ENCODE measurements at regions not wholly inside any gene's neighbourhood (a gene's known extent, or its start where the extent isn't known, plus 50 kb on each side); places are given as distances from the start of the nearest gene placed in this dataset.

GRCh38 chr10:130932326-130933007, 379.1 kb downstream of the TCERG1L start:
- H3K36me3 Mint-ChIP-seq (ENCODE audit: low read depth) = peaks cover 19% of the 10 kb centered on the region
- no peaks in the 10 kb centered on the region for H3K79me2 ChIP-seq (replicated peaks; ENCODE audit: insufficient read depth)
- no peaks in the 10 kb centered on the region for H4K20me1 ChIP-seq (replicated peaks; ENCODE audit: insufficient read depth)
- H3K27me3 Mint-ChIP-seq (ENCODE audit: insufficient read depth, low read depth, poor library complexity) = peaks cover 2% of the 10 kb centered on the region
- TF ChIP-seq JUNB (IDR thresholded peaks at IDR 0.05; ENCODE audit: unreplicated experiment) (no peak), EZH2phosphoT487 (IDR thresholded peaks at IDR 0.05; ENCODE audit: unreplicated experiment) (no peak), CTCF (conservative IDR thresholded peaks at IDR 0.05; ENCODE audit: low read depth in 2 of 2) (no peak), POLR2AphosphoS5 (IDR thresholded peaks at IDR 0.05; ENCODE audit: low read depth) (no peak), ZNF331 (CRISPR knock-in tag; IDR thresholded peaks at IDR 0.05; ENCODE audit: low read depth) (no peak), REST (IDR thresholded peaks at IDR 0.05; ENCODE audit: unreplicated experiment) (no peak), ETS1 (IDR thresholded peaks at IDR 0.05) (no peak), CREB1 (CRISPR knock-in tag; IDR thresholded peaks at IDR 0.05; ENCODE audit: low read depth) (no peak), NANOG (IDR thresholded peaks at IDR 0.05; ENCODE audit: borderline replicate concordance) (no peak), EZH2 (IDR thresholded peaks at IDR 0.05; ENCODE audit: low read depth, unreplicated experiment) (no peak), STAT1 (IDR thresholded peaks at IDR 0.05; ENCODE audit: unreplicated experiment) (no peak), ZNF114 (CRISPR knock-in tag; IDR thresholded peaks at IDR 0.05) (no peak)
- TF ChIP-seq, protein P1, sequence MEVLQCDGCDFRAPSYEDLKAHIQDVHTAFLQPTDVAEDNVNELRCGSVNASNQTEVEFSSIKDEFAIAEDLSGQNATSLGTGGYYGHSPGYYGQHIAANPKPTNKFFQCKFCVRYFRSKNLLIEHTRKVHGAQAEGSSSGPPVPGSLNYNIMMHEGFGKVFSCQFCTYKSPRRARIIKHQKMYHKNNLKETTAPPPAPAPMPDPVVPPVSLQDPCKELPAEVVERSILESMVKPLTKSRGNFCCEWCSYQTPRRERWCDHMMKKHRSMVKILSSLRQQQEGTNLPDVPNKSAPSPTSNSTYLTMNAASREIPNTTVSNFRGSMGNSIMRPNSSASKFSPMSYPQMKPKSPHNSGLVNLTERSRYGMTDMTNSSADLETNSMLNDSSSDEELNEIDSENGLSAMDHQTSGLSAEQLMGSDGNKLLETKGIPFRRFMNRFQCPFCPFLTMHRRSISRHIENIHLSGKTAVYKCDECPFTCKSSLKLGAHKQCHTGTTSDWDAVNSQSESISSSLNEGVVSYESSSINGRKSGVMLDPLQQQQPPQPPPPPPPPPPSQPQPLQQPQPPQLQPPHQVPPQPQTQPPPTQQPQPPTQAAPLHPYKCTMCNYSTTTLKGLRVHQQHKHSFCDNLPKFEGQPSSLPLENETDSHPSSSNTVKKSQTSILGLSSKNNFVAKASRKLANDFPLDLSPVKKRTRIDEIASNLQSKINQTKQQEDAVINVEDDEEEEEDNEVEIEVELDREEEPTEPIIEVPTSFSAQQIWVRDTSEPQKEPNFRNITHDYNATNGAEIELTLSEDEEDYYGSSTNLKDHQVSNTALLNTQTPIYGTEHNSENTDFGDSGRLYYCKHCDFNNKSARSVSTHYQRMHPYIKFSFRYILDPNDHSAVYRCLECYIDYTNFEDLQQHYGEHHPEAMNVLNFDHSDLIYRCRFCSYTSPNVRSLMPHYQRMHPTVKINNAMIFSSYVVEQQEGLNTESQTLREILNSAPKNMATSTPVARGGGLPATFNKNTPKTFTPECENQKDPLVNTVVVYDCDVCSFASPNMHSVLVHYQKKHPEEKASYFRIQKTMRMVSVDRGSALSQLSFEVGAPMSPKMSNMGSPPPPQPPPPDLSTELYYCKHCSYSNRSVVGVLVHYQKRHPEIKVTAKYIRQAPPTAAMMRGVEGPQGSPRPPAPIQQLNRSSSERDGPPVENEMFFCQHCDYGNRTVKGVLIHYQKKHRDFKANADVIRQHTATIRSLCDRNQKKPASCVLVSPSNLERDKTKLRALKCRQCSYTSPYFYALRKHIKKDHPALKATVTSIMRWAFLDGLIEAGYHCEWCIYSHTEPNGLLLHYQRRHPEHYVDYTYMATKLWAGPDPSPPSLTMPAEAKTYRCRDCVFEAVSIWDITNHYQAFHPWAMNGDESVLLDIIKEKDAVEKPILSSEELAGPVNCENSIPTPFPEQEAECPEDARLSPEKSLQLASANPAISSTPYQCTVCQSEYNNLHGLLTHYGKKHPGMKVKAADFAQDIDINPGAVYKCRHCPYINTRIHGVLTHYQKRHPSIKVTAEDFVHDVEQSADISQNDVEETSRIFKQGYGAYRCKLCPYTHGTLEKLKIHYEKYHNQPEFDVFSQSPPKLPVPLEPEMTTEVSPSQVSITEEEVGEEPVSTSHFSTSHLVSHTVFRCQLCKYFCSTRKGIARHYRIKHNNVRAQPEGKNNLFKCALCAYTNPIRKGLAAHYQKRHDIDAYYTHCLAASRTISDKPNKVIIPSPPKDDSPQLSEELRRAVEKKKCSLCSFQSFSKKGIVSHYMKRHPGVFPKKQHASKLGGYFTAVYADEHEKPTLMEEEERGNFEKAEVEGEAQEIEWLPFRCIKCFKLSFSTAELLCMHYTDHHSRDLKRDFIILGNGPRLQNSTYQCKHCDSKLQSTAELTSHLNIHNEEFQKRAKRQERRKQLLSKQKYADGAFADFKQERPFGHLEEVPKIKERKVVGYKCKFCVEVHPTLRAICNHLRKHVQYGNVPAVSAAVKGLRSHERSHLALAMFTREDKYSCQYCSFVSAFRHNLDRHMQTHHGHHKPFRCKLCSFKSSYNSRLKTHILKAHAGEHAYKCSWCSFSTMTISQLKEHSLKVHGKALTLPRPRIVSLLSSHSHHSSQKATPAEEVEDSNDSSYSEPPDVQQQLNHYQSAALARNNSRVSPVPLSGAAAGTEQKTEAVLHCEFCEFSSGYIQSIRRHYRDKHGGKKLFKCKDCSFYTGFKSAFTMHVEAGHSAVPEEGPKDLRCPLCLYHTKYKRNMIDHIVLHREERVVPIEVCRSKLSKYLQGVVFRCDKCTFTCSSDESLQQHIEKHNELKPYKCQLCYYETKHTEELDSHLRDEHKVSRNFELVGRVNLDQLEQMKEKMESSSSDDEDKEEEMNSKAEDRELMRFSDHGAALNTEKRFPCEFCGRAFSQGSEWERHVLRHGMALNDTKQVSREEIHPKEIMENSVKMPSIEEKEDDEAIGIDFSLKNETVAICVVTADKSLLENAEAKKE (CRISPR knock-in tag; IDR thresholded peaks at IDR 0.05) = no peak
- H3K27ac ChIP-seq (ENCODE audit: low read depth) = no peak overlapping the region
- H3K9me3 Mint-ChIP-seq = peaks cover 76% of the 10 kb centered on the region
- no peaks in the 10 kb centered on the region for H3K36me3 ChIP-seq (ENCODE audit: insufficient read depth)
- H3K4me1 ChIP-seq (ENCODE audit: insufficient read depth) = peaks cover 12% of the 10 kb centered on the region; the same call in 1 of the 2 replicates
- DNase-seq (ENCODE audit: low spot score) (no peak), ATAC-seq (no peak)
- peaks cover 24% of the 10 kb centered on the region for H3K4me1 Mint-ChIP-seq
- no peak overlapping the region for H3K4me3 Mint-ChIP-seq
- H3K9me2 ChIP-seq (ENCODE audit: insufficient read depth) = 0 out of 2 replicates have a peak, but pooled peaks cover 4% of the 10 kb centered on the region
- no peaks in the 10 kb centered on the region for H3F3A ChIP-seq (replicated peaks; ENCODE audit: low read depth)
- H3K4me3 ChIP-seq = no peak overlapping the region
- H2AFZ ChIP-seq = no peak overlapping the region
- H3K4me2 ChIP-seq = no peak overlapping the region
- H3K27ac Mint-ChIP-seq = no peak overlapping the region
- no peaks in the 10 kb centered on the region for H3K27me3 ChIP-seq (ENCODE audit: insufficient read depth)

Measured in GM23338 (cell line).